Stimulated activated CD4-positive, alpha-beta T cell treated with anti-CD3 and anti-CD28 coated beads, Interleukin-12 subunit alpha, Interleukin-12 subunit beta, amount 100 ng/mL, for 48 hours (primary cell): ENCODE measurements at regions not wholly inside any gene's neighbourhood (a gene's known extent, or its start where the extent isn't known, plus 50 kb on each side); places are given as distances from the start of the nearest gene placed in this dataset.
"Not testable (repeated sequence)": the region's sequence is repeated elsewhere in the genome, so short reads cannot be mapped to it uniquely, and the experiment has no call there.

Experiments
- DNase-seq, 3 donors: peaks; one replicate each; pipeline ENCODE4 v3.0.0-alpha.2; 2020; ENCODE audit warnings: low read depth in 2 of 3, low spot score in 1 of 3

- no peak for DNase-seq
Observed at GRCh38 chrX:14352511-14352910, 176.8 kb upstream of the GLRA2 start.

- no peak for DNase-seq
Observed at GRCh38 chrX:14351611-14352303, 177.6 kb upstream of the GLRA2 start.

GRCh38 chrX:14347523-14347922 is 181.8 kb upstream of the GLRA2 start:
- no peak for DNase-seq

- no peak for DNase-seq
Observed at GRCh38 chrX:14344172-14344940, 185.0 kb upstream of the GLRA2 start.

- no peak for DNase-seq
Observed at GRCh38 chrX:14309431-14309830, 219.9 kb upstream of the GLRA2 start.

GRCh38 chrX:14308976-14309375 is 220.4 kb upstream of the GLRA2 start:
- not testable (repeated sequence) for DNase-seq

GRCh38 chrX:14303891-14304290 is 225.4 kb upstream of the GLRA2 start:
- no peak for DNase-seq

- not testable (repeated sequence) for DNase-seq
Observed at GRCh38 chrX:14302561-14302960, 226.8 kb upstream of the GLRA2 start.

GRCh38 chrX:14300376-14300775 is 229.0 kb upstream of the GLRA2 start:
- DNase-seq, result no peak

GRCh38 chrX:14295426-14295825 is 233.9 kb upstream of the GLRA2 start:
- DNase-seq, result no peak

- DNase-seq, result no peak
Observed at GRCh38 chrX:14291666-14292500, 237.5 kb upstream of the GLRA2 start.

- DNase-seq, result no peak
Observed at GRCh38 chrX:14290335-14290734, 239.0 kb upstream of the GLRA2 start.

- DNase-seq, result no peak
Observed at GRCh38 chrX:14274691-14275090, 245.0 kb upstream of the GEMIN8 start.

- no peak for DNase-seq
Observed at GRCh38 chrX:14267216-14267615, 237.5 kb upstream of the GEMIN8 start.

GRCh38 chrX:14266705-14267104 is 237.0 kb upstream of the GEMIN8 start:
- no peak for DNase-seq

GRCh38 chrX:14243823-14244222 is 214.1 kb upstream of the GEMIN8 start:
- no peak for DNase-seq

- DNase-seq, result no peak
Observed at GRCh38 chrX:14235004-14235403, 205.3 kb upstream of the GEMIN8 start.

GRCh38 chrX:14232688-14233087 is 203.0 kb upstream of the GEMIN8 start:
- no peak for DNase-seq

GRCh38 chrX:14228611-14229010 is 198.9 kb upstream of the GEMIN8 start:
- no peak for DNase-seq

GRCh38 chrX:14220386-14220944 is 190.8 kb upstream of the GEMIN8 start:
- no peak for DNase-seq

- DNase-seq, result no peak
Observed at GRCh38 chrX:14209034-14209433, 179.3 kb upstream of the GEMIN8 start.
